ENCODE measurements at regions not wholly inside any gene's neighbourhood (a gene's known extent, or its start where the extent isn't known, plus 50 kb on each side); places are given as distances from the start of the nearest gene placed in this dataset.

DNA sequence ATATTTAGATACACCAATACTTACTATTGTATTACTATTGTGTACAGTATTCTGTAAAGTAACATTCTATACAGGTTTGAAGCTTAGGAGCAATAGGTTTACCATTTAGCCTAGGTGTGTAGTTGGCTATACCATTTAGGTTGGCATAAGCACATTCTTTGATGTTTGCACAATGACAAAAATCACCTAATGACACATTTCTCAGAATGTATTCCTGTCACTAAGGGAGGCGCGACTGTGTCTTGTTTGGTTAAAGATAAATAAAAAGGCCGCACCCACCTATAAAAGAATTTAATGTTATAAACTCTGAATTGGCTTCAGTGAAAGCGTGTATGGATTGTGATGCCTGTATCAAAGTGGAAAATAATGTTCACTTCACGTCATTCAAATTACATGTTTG lies 1815.4 kb upstream of the CDH6 start:
- H3K4me1 ChIP-seq = no peaks in the 10 kb centered on the region
- no peaks in the 10 kb centered on the region for H3K27me3 ChIP-seq
- H3K27ac ChIP-seq = no peak overlapping the region
- no peaks in the 10 kb centered on the region for H3K36me3 ChIP-seq
- TF ChIP-seq, protein P1, sequence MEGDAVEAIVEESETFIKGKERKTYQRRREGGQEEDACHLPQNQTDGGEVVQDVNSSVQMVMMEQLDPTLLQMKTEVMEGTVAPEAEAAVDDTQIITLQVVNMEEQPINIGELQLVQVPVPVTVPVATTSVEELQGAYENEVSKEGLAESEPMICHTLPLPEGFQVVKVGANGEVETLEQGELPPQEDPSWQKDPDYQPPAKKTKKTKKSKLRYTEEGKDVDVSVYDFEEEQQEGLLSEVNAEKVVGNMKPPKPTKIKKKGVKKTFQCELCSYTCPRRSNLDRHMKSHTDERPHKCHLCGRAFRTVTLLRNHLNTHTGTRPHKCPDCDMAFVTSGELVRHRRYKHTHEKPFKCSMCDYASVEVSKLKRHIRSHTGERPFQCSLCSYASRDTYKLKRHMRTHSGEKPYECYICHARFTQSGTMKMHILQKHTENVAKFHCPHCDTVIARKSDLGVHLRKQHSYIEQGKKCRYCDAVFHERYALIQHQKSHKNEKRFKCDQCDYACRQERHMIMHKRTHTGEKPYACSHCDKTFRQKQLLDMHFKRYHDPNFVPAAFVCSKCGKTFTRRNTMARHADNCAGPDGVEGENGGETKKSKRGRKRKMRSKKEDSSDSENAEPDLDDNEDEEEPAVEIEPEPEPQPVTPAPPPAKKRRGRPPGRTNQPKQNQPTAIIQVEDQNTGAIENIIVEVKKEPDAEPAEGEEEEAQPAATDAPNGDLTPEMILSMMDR (IDR thresholded peaks at IDR 0.05) = no peak
- no peaks in the 10 kb centered on the region for H3K9me3 ChIP-seq
- H3K4me3 ChIP-seq = no peak overlapping the region
- no peak for DNase-seq (ENCODE audit: low spot score)

DNA sequence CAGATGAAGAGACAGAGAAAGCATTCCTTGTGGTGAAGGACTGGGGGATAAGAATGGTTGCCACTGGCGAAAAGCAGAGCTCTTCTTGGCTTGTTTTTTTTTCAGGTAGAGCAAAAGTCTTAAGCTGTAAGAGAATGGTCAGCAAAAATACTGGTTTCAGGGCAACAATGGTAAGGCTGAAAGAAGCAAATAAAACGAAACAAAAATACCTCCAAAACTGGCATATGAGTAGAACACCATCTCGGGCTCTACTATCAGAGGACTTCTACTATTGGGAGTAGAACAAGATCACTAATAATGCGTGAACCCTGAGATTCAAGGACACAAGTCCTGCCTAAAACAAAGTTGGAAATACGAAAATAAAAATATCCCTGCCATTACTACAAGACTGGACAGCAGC lies 1823.2 kb upstream of the CDH6 start:
- Histone ChIP-seq H3K27me3 (no peaks in the 10 kb centered on the region), H3K27ac (no peak overlapping the region), H3K36me3 (no peaks in the 10 kb centered on the region), H3K4me1 (no peaks in the 10 kb centered on the region), H3K4me3 (no peak overlapping the region), H3K9me3 (no peaks in the 10 kb centered on the region)
- DNase-seq (ENCODE audit: low spot score) = no peak
- TF ChIP-seq, protein P1 (IDR thresholded peaks at IDR 0.05) = no peak

DNA sequence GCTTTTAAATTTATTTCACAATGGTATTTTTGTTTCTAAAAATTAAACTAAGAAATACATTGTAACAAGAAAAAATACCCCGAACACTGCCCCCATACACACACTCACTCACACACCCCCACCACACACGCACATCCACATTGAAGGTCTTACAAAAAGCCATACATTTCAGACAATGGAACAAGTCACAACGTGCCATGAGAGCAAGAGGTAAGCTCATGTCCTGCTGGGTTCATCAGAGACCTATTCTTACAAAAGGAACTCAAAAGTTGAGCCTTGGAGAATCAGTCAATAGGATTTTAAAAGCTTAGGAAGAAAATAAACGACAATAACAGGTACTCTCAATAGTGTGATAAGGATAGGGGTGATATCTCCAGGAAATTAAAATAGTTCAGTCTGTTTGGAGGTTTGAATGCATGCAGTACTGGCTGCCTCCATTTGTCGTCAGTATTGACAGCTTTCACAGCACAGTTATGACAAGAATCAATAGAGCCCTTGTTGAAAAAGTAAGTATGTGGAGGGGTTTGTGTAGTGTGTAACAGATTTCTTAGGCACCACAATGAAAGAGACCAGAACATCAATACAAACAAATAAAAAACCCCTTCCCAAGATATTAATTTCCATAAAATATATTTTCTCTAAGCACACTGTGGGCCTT lies 1826.2 kb upstream of the CDH6 start:
- TF ChIP-seq, protein P1 (IDR thresholded peaks at IDR 0.05) = no peak

DNA sequence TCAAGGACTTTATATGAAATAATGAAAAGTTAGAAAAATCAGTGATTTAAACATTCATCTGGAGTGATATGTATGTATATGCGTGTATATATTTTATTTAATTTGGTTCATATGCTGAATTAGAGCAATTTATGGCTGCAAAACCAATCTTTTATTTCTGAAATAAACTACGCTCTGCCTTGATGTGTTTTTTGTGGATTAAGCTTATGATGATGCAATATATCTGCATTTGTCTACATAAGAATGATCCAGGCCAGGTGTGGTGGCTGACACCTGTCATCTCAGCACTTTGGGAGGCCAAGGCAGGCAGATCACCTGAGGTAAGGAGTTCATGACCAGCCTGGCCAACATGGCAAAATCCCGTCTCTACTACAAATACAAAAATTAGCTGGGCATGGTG lies 1842.3 kb upstream of the CDH6 start:
- Histone ChIP-seq H3K4me3 (no peak overlapping the region), H3K4me1 (no peaks in the 10 kb centered on the region), H3K27me3 (no peaks in the 10 kb centered on the region), H3K9me3 (no peaks in the 10 kb centered on the region), H3K27ac (no peak overlapping the region), H3K36me3 (no peaks in the 10 kb centered on the region)
- DNase-seq (ENCODE audit: low spot score) = no peak
- TF ChIP-seq, protein P1 (IDR thresholded peaks at IDR 0.05) = no peak

More for the DNA sequence above, 1826.2 kb upstream of the CDH6 start:
- Histone ChIP-seq H3K27me3 (no peaks in the 10 kb centered on the region), H3K9me3 (no peaks in the 10 kb centered on the region), H3K36me3 (no peaks in the 10 kb centered on the region), H3K27ac (no peak overlapping the region), H3K4me1 (no peaks in the 10 kb centered on the region), H3K4me3 (no peak overlapping the region)
- DNase-seq (ENCODE audit: low spot score) = no peak

DNA sequence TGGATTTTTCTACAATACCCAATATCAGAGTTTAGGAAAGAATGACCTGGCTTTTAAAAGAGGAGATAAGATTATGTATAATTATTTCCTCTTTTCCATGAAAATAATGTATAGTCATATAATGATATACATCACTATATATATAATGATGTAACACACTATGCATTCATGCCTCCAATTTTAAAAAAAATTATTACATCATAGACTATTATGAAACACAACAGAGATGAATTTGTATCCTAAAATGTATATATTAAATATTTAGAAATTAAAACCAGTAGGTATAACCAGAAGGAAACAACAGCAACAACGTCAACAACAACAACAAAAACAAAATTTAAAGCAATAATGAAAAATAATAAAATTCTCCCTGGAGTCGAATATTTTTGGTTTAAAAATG lies 1856.5 kb upstream of the CDH6 start:
- Histone ChIP-seq H3K4me1 (no peaks in the 10 kb centered on the region), H3K4me3 (no peak overlapping the region), H3K27ac (no peak overlapping the region), H3K9me3 (no peaks in the 10 kb centered on the region), H3K27me3 (no peaks in the 10 kb centered on the region), H3K36me3 (no peaks in the 10 kb centered on the region)
- no peak for DNase-seq (ENCODE audit: low spot score)
- TF ChIP-seq, protein P1 (IDR thresholded peaks at IDR 0.05) = no peak

DNA sequence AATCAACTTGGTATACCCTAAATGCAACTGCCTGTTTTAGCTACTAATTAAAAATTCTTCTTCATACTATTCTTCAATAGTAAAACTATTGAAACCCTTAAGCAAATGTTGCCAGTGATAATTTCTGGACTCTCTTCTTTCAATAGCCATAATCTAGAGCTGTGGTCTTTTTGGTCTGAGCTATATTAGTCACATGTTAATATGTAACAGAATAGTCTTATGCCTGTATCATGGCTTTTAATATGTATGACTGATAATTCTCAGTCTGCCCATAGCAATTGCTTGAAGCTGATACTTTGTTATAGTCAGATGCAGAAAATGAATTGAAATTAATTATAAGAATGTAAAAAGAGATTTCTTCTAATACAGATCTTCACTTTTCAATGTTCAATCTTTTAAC lies 1871.9 kb upstream of the CDH6 start:
- no peaks in the 10 kb centered on the region for H3K9me3 ChIP-seq
- TF ChIP-seq, protein P1 (IDR thresholded peaks at IDR 0.05) = no peak
- H3K27ac ChIP-seq = no peak overlapping the region
- no peaks in the 10 kb centered on the region for H3K36me3 ChIP-seq
- H3K4me1 ChIP-seq = no peaks in the 10 kb centered on the region
- no peaks in the 10 kb centered on the region for H3K27me3 ChIP-seq
- no peak for DNase-seq (ENCODE audit: low spot score)
- no peak overlapping the region for H3K4me3 ChIP-seq
